ENCODE measurements at regions not wholly inside any gene's neighbourhood (a gene's known extent, or its start where the extent isn't known, plus 50 kb on each side); places are given as distances from the start of the nearest gene placed in this dataset.

- TF ChIP-seq CTCF (IDR thresholded peaks at IDR 0.05) (no peak), EZH2 (IDR thresholded peaks at IDR 0.05; ENCODE audit: borderline replicate concordance, insufficient read depth, low read depth, low read length, poor library complexity, severe bottlenecking) (no peak)
These were observed 209.8 kb upstream of the RHOBTB1 start for GRCh38 chr10:61153771-61154170.

Data from B cell (primary cell).